Esophagus squamous epithelium (tissue), 4 donors: ENCODE measurements at regions not wholly inside any gene's neighbourhood (a gene's known extent, or its start where the extent isn't known, plus 50 kb on each side); places are given as distances from the start of the nearest gene placed in this dataset.

Source experiments
- POLR2A ChIP-seq, 4 donors: fragments of 450-650 bp; IDR thresholded peaks; one replicate each; pipeline ENCODE4 v1.6.1; 2017; ENCODE audit warnings: antibody characterized with exemption in 4 of 4, mild to moderate bottlenecking in 4 of 4, moderate library complexity in 3 of 4
- TF ChIP-seq, protein P1 (sequence below), 6 experiments: fragments of 450-650 bp in 4 of 6; fragments of 200-600 bp in 2 of 6; sonication (generic) in 2 of 6; IDR thresholded peaks; one replicate each; pipeline ENCODE4 v1.5.1; 2016 to 2019; ENCODE audit warnings: antibody characterized with exemption in 6 of 6, mild to moderate bottlenecking in 4 of 6, moderate library complexity in 4 of 6

GRCh38 chr18:7467708-7468466 lies 99.2 kb upstream of the PTPRM start:
- TF ChIP-seq, protein P1, sequence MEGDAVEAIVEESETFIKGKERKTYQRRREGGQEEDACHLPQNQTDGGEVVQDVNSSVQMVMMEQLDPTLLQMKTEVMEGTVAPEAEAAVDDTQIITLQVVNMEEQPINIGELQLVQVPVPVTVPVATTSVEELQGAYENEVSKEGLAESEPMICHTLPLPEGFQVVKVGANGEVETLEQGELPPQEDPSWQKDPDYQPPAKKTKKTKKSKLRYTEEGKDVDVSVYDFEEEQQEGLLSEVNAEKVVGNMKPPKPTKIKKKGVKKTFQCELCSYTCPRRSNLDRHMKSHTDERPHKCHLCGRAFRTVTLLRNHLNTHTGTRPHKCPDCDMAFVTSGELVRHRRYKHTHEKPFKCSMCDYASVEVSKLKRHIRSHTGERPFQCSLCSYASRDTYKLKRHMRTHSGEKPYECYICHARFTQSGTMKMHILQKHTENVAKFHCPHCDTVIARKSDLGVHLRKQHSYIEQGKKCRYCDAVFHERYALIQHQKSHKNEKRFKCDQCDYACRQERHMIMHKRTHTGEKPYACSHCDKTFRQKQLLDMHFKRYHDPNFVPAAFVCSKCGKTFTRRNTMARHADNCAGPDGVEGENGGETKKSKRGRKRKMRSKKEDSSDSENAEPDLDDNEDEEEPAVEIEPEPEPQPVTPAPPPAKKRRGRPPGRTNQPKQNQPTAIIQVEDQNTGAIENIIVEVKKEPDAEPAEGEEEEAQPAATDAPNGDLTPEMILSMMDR (IDR thresholded peaks at IDR 0.05): no peak
- TF ChIP-seq POLR2A (IDR thresholded peaks at IDR 0.05): no peak
